ENCODE measurements at regions not wholly inside any gene's neighbourhood (a gene's known extent, or its start where the extent isn't known, plus 50 kb on each side); places are given as distances from the start of the nearest gene placed in this dataset.
"Not testable (repeated sequence)": the region's sequence is repeated elsewhere in the genome, so short reads cannot be mapped to it uniquely, and the experiment has no call there.

DNA sequence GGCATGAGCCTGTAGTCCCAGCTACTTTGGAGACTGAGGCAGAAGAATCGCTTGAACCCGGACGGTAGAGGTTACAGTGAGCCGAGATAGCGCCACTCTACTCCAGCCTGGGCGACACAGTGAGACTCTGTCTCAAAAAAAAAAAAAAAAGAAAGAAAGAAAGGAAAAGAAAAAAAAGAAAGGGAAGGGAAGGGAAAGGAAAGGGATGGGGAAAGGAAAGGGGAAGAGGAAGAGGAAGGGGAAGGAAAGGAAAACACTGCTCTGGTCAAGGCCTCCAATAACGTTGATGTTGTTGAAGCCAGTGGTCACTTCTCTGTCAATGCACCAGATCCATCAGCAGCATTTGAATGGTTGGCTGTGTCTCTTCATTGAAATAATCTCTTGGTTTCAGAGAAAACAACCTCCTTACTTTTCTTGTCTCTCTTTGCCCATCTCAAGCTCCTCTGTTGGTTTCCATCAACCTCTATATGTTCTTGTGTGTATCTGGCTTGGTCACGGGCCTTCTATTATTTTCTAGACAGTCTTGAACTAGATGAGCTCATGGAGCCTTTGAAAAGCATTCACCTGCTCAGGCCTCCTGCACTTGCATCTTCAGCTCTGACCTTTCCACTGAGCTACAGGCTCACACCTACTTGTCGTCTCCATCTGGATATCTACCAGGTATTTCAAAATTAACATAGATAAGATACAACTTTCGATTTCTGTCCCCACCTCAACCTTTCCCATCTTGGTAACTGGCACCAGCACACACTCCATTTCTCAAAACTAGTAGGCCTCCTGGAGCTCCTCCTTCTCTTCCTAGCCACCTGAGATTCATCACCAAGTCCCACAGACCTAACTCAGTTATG is 69.4 kb upstream of the LAPTM4A start:
- H3K27ac ChIP-seq = no peak overlapping the region
- DNase-seq (ENCODE audit: low spot score) = no peak
- TF ChIP-seq, protein P1, sequence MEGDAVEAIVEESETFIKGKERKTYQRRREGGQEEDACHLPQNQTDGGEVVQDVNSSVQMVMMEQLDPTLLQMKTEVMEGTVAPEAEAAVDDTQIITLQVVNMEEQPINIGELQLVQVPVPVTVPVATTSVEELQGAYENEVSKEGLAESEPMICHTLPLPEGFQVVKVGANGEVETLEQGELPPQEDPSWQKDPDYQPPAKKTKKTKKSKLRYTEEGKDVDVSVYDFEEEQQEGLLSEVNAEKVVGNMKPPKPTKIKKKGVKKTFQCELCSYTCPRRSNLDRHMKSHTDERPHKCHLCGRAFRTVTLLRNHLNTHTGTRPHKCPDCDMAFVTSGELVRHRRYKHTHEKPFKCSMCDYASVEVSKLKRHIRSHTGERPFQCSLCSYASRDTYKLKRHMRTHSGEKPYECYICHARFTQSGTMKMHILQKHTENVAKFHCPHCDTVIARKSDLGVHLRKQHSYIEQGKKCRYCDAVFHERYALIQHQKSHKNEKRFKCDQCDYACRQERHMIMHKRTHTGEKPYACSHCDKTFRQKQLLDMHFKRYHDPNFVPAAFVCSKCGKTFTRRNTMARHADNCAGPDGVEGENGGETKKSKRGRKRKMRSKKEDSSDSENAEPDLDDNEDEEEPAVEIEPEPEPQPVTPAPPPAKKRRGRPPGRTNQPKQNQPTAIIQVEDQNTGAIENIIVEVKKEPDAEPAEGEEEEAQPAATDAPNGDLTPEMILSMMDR (IDR thresholded peaks at IDR 0.05) = no peak

DNA sequence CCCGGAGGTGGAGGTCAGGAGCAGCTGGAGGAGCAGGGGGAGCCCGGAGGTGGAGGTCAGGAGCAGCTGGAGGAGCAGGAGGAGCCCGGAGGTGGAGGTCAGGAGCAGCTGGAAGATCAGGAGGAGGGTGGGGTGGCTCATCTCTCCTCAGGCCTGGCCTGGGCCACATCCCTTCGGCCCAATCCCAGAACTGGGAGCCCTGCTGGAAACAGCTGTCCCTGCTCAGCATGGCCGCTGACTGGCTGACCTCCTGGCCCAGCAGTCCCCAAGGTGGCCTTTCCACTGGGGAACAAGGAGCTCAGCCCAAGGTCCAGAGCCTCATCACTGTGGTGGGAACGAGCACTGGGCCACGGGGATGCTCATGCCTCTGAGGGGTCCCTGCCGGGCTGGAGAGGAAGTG is 66.6 kb upstream of the LAPTM4A start:
- no peak overlapping the region for H3K4me3 ChIP-seq
- H3K27ac ChIP-seq = no peak overlapping the region
- TF ChIP-seq, protein P1 (IDR thresholded peaks at IDR 0.05) = no peak
- DNase-seq (ENCODE audit: low spot score) = no peak

More for the DNA sequence above, 69.4 kb upstream of the LAPTM4A start:
- no peak overlapping the region for H3K4me3 ChIP-seq

- H3K27ac ChIP-seq = no peak overlapping the region
- TF ChIP-seq, protein P1 (IDR thresholded peaks at IDR 0.05) = no peak
- DNase-seq (ENCODE audit: low spot score) = no peak
Measured at GRCh38 chr2:20115902-20116301, 64.5 kb upstream of the LAPTM4A start.

GRCh38 chr2:20115374-20115773 is 63.9 kb upstream of the LAPTM4A start:
- DNase-seq (ENCODE audit: low spot score) = no peak
- TF ChIP-seq, protein P1 (IDR thresholded peaks at IDR 0.05) = no peak
- H3K27ac ChIP-seq = no peak overlapping the region
- H3K4me3 ChIP-seq = no peak overlapping the region

More at GRCh38 chr2:20115902-20116301, 64.5 kb upstream of the LAPTM4A start:
- H3K4me3 ChIP-seq = no peak overlapping the region

DNA sequence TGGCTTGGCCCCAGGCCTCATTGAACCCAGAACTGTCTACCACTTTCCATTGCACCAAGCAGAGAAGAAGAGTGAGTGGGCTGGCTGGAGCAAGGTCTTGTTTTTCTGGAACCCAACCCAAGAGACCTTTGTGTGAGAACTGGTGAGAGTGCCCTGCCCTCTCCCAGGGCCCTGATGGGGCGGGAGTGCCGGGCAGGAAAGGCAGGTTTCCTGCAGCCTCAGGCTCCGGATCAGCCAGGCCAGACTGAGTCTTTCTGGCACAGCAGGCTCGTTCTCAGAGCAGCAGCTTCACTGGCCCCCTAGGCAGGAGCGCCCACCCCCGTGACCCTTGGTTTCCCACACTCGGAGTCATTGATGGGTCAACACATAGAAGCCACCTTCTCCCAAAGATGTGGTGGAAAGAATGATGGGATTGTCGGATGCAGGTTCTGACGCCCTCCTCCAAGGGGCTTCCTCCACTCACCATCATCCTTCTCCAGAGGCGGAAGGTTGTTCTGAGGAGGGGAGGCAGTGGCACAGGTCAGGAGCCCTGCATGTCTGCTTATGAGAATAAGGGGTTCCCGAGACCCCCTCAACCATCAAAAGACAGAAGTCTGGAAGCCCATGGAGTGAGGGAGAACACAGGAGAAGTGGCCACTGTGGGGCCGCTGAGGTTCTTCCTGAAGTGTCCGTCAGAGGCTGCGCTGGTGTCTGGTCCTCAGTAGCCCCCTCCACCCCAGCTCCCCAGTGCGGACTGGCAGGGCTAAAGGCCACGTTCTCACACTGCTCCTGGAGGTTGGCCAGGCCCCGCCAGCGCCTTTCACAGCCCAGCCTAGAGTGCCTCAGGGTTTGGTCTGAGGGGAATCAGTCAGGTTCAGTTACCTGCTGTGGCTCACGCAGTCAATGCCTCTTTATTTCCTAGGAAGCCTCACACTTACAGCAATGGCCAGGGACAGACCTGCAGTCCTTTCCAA is 62.8 kb upstream of the LAPTM4A start:
- TF ChIP-seq, protein P1 (IDR thresholded peaks at IDR 0.05) = no peak
- DNase-seq (ENCODE audit: low spot score) = no peak
- H3K27ac ChIP-seq = no peak overlapping the region
- H3K4me3 ChIP-seq = no peak overlapping the region

DNA sequence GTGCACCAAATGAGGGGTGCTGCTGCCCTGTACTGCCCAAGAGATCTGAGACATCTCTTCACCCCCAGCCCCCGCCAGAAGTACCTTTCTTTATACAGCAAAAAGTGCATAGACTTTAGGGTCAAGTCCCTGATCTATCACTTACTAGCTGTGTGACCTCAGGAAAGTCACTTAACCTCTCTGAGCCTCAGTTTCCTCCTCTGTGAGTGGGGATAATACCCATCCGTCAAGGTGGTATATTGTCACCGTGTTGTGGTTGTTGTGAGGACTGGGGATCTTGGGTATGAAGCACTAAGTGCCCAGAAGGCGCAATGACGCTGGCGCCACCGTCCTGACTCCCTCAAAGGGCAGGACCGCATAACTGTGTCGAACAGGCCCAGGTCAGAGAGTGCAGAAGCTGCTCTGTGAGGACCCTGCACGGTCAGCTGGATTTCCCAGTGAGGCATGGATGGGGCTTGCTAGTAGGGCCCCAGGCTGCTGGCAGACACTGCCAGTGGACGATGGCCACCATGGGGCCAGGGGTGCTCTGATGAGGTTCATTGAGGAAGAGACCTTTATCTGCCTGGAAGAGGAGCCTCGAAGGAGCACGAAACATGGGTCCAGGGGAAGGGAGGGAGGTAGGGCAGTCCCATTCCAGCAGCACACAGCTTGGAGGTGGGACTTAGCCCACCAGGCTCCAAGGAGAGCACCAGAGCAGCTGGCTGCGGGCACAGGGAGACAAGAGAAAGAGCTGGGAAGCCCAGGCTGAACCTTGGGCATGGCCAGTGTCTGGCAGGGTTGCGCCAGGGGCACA is 61.8 kb upstream of the LAPTM4A start:
- DNase-seq (ENCODE audit: low spot score) = no peak
- TF ChIP-seq, protein P1 (IDR thresholded peaks at IDR 0.05) = no peak
- Histone ChIP-seq H3K27ac (no peak overlapping the region), H3K4me3 (no peak overlapping the region)

DNA sequence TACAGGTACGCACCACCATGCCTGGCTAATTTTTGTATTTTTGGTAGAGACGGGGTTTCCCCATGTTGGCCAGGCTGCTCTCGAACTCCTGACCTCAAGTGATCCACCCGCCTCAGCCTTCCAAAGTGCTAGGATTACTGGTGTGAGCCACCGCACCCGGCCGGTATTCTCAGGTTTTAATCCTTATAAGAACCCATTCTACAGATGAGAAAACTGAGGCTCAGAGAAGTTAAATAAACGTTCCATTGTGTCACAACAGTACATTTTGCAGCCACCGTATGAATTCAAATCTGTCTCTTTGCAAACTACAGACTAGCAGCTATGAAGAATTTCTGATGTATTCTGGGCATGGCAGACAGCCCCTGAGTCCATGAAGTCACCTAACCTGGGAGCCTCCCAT is 60.9 kb upstream of the LAPTM4A start:
- not testable (repeated sequence) for H3K27ac ChIP-seq; DNase-seq (ENCODE audit: low spot score); H3K4me3 ChIP-seq

Data from coronary artery (tissue), 2 donors.